ENCODE measurements at regions not wholly inside any gene's neighbourhood (a gene's known extent, or its start where the extent isn't known, plus 50 kb on each side); places are given as distances from the start of the nearest gene placed in this dataset.

GRCh38 chr3:141430316-141430715 lies 56.5 kb upstream of the RASA2 start:
- TF ChIP-seq POLR2A (IDR thresholded peaks at IDR 0.05) (no peak), CTCF (IDR thresholded peaks at IDR 0.05) (no peak)

Measured in lower leg skin (tissue), 3 donors.